ENCODE measurements at regions not wholly inside any gene's neighbourhood (a gene's known extent, or its start where the extent isn't known, plus 50 kb on each side); places are given as distances from the start of the nearest gene placed in this dataset.

DNA sequence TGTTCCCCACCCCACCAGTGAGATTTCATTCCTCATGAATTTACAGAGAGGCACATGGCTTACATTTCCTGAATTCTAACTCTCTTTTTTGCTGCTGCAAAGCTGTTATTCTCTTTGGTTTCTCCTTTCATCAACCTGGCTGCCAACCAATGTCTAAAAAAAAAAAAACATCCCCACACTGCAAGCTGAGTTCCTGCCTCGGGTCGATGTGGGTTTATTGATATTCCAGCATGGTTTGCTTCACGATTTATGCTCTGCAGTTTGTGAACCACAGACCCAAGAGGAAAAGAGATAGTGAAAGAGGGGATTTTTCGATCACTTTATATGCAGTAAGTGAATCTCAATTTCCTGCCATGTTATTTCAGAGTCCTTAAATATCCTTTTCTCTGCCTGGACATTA, 363.6 kb downstream of the LPIN1 start:
- Histone ChIP-seq H3K4me1 (replicated peaks; ENCODE audit: insufficient read depth) (peaks cover 8% of the 10 kb centered on the region; the same call in 1 of the 2 replicates), H3K4me3 (no peak overlapping the region), H3K79me2 (ENCODE audit: low read depth) (no peaks in the 10 kb centered on the region), H3K27ac (no peak overlapping the region), H2AFZ (no peak overlapping the region), H3K4me2 (no peak overlapping the region), H3K36me3 (ENCODE audit: low read depth) (no peaks in the 10 kb centered on the region), H3K27me3 (ENCODE audit: insufficient read depth, low read depth) (no peaks in the 10 kb centered on the region), H4K20me1 (ENCODE audit: insufficient read depth) (no peaks in the 10 kb centered on the region), H3F3A (ENCODE audit: insufficient read depth, low read depth) (0 out of 2 replicates have a peak, but pooled peaks cover 3% of the 10 kb centered on the region), H3K9me3 (ENCODE audit: insufficient read depth, low read depth) (no peaks in the 10 kb centered on the region), H3K9me2 (ENCODE audit: insufficient read depth) (no peaks in the 10 kb centered on the region)
- BruUV-seq (replicated peaks): no TSS peak
- intact Hi-C loops (cut with micrococcal nuclease; ENCODE audit: unreplicated experiment): no loop called here
- ChIA-PET CTCF (interaction anchor here (0.5 kb wide), 1 partner anchor 96 kb away, joined by 8 read pairs; no protein-coding TSS in a partner anchor), POLR2A (ENCODE audit: unreplicated experiment) (no interaction called here)
- no peak for TF ChIP-seq EZH2 (IDR thresholded peaks at IDR 0.05; ENCODE audit: low read depth)
- TF ChIP-seq, protein P1, sequence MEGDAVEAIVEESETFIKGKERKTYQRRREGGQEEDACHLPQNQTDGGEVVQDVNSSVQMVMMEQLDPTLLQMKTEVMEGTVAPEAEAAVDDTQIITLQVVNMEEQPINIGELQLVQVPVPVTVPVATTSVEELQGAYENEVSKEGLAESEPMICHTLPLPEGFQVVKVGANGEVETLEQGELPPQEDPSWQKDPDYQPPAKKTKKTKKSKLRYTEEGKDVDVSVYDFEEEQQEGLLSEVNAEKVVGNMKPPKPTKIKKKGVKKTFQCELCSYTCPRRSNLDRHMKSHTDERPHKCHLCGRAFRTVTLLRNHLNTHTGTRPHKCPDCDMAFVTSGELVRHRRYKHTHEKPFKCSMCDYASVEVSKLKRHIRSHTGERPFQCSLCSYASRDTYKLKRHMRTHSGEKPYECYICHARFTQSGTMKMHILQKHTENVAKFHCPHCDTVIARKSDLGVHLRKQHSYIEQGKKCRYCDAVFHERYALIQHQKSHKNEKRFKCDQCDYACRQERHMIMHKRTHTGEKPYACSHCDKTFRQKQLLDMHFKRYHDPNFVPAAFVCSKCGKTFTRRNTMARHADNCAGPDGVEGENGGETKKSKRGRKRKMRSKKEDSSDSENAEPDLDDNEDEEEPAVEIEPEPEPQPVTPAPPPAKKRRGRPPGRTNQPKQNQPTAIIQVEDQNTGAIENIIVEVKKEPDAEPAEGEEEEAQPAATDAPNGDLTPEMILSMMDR (conservative IDR thresholded peaks at IDR 0.05): no peak
- DNase-seq: no peak

- H3K36me3 ChIP-seq (ENCODE audit: low read depth): no peaks in the 10 kb centered on the region
- H3K79me2 ChIP-seq (ENCODE audit: low read depth): no peaks in the 10 kb centered on the region
- no peaks in the 10 kb centered on the region for H4K20me1 ChIP-seq (ENCODE audit: insufficient read depth)
- no peak overlapping the region for H2AFZ ChIP-seq
- no peaks in the 10 kb centered on the region for H3K9me3 ChIP-seq (ENCODE audit: insufficient read depth, low read depth)
- no peak overlapping the region for H3K4me2 ChIP-seq
- H3K27ac ChIP-seq: no peak overlapping the region
- TF ChIP-seq, protein P1 (conservative IDR thresholded peaks at IDR 0.05): no peak
- TF ChIP-seq EZH2 (IDR thresholded peaks at IDR 0.05; ENCODE audit: low read depth): no peak
- no peaks in the 10 kb centered on the region for H3K27me3 ChIP-seq (ENCODE audit: insufficient read depth, low read depth)
- BruUV-seq (replicated peaks): no TSS peak
- no peak for DNase-seq
- H3K4me3 ChIP-seq: no peak overlapping the region
- ChIA-PET POLR2A (ENCODE audit: unreplicated experiment) (no interaction called here), CTCF (interaction anchor here (0.5 kb wide), 1 partner anchor 95 kb away, joined by 8 read pairs; no protein-coding TSS in a partner anchor)
- peaks cover 8% of the 10 kb centered on the region; the same call in 1 of the 2 replicates for H3K4me1 ChIP-seq (replicated peaks; ENCODE audit: insufficient read depth)
- no peaks in the 10 kb centered on the region for H3K9me2 ChIP-seq (ENCODE audit: insufficient read depth)
- 0 out of 2 replicates have a peak, but pooled peaks cover 3% of the 10 kb centered on the region for H3F3A ChIP-seq (ENCODE audit: insufficient read depth, low read depth)
- intact Hi-C loops (cut with micrococcal nuclease; ENCODE audit: unreplicated experiment): no loop called here
Measured at GRCh38 chr2:12110481-12110880, 364.0 kb downstream of the LPIN1 start.

DNA sequence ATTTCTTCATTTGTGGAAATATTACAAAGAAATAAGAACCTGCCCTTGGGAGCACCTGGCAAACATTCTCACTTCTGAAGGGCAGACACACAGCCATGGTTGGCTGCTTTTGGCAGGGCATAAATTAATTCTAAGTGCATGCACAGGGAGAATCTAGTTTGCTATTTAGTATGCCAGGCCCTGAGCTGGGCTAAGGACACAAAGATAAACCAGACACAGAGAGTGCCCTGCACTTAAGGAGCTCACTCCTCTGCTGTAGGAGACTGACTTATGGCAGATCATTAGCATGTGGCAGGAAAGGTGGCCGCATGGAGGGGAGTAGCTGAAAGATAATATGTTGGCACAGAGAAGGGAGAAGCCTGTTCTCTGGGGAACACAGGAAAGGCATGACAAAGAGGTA, 367.0 kb downstream of the LPIN1 start:
- Histone ChIP-seq H3K4me2 (no peak overlapping the region), H3K9me3 (ENCODE audit: insufficient read depth, low read depth) (no peaks in the 10 kb centered on the region), H3K9me2 (ENCODE audit: insufficient read depth) (no peaks in the 10 kb centered on the region), H2AFZ (no peak overlapping the region), H3K27me3 (ENCODE audit: insufficient read depth, low read depth) (no peaks in the 10 kb centered on the region), H3K79me2 (ENCODE audit: low read depth) (no peaks in the 10 kb centered on the region), H3K4me1 (replicated peaks; ENCODE audit: insufficient read depth) (no peaks in the 10 kb centered on the region), H4K20me1 (ENCODE audit: insufficient read depth) (no peaks in the 10 kb centered on the region), H3K36me3 (ENCODE audit: low read depth) (no peaks in the 10 kb centered on the region), H3K4me3 (no peak overlapping the region), H3K27ac (no peak overlapping the region), H3F3A (ENCODE audit: insufficient read depth, low read depth) (no peaks in the 10 kb centered on the region)
- no TSS peak for BruUV-seq (replicated peaks)
- POLR2A ChIA-PET (ENCODE audit: unreplicated experiment): no interaction called here
- no peak for DNase-seq
- TF ChIP-seq EZH2 (IDR thresholded peaks at IDR 0.05; ENCODE audit: low read depth): no peak
- TF ChIP-seq, protein P1 (conservative IDR thresholded peaks at IDR 0.05): no peak
- intact Hi-C loops (cut with micrococcal nuclease; ENCODE audit: unreplicated experiment): no loop called here
- CTCF ChIA-PET: no interaction called here
